Fibroblast of the aortic adventitia (primary cell): ENCODE measurements at regions not wholly inside any gene's neighbourhood (a gene's known extent, or its start where the extent isn't known, plus 50 kb on each side); places are given as distances from the start of the nearest gene placed in this dataset.
"Not testable (repeated sequence)": the region's sequence is repeated elsewhere in the genome, so short reads cannot be mapped to it uniquely, and the experiment has no call there.

ENCODE experiments used
- DNase-seq: peaks from one replicate; pipeline ENCODE4 v3.0.0-alpha.2; 2010; ENCODE audit warnings: low read depth
- H3K4me3 ChIP-seq: 2 replicates; pipeline ENCODE4 v1.5.1; 2011; ENCODE audit warnings: low read depth, mild to moderate bottlenecking, control low read depth, low read length, moderate library complexity
- TF ChIP-seq, protein P1 (sequence below): IDR thresholded peaks from 2 replicates; pipeline ENCODE4 v1.5.1; 2011; ENCODE audit warnings: mild to moderate bottlenecking, low read length, control low read depth, inconsistent platforms; ENCODE audit not compliant: insufficient read depth

DNA sequence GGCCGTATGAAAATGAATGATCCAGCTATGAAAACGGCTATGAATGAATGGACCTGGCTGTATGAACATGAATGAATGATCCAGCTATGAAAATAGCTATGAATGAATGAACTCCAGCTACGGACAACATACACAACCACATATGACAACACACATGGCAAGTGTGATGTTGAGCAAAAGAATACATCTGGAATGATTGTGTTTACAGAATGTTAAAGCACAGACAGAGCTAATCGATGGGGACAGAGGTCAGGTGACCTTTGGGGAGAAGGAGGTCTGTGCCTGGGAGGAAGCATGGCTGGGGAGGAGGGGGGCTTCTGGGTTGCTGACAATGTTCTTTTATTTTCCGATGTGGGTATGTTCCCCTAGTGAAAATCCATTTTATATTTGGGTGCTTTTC lies 174.0 kb upstream of the WSCD1 start:
- DNase-seq = no peak
- H3K4me3 ChIP-seq = no peak overlapping the region
- TF ChIP-seq, protein P1, sequence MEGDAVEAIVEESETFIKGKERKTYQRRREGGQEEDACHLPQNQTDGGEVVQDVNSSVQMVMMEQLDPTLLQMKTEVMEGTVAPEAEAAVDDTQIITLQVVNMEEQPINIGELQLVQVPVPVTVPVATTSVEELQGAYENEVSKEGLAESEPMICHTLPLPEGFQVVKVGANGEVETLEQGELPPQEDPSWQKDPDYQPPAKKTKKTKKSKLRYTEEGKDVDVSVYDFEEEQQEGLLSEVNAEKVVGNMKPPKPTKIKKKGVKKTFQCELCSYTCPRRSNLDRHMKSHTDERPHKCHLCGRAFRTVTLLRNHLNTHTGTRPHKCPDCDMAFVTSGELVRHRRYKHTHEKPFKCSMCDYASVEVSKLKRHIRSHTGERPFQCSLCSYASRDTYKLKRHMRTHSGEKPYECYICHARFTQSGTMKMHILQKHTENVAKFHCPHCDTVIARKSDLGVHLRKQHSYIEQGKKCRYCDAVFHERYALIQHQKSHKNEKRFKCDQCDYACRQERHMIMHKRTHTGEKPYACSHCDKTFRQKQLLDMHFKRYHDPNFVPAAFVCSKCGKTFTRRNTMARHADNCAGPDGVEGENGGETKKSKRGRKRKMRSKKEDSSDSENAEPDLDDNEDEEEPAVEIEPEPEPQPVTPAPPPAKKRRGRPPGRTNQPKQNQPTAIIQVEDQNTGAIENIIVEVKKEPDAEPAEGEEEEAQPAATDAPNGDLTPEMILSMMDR = no peak

DNA sequence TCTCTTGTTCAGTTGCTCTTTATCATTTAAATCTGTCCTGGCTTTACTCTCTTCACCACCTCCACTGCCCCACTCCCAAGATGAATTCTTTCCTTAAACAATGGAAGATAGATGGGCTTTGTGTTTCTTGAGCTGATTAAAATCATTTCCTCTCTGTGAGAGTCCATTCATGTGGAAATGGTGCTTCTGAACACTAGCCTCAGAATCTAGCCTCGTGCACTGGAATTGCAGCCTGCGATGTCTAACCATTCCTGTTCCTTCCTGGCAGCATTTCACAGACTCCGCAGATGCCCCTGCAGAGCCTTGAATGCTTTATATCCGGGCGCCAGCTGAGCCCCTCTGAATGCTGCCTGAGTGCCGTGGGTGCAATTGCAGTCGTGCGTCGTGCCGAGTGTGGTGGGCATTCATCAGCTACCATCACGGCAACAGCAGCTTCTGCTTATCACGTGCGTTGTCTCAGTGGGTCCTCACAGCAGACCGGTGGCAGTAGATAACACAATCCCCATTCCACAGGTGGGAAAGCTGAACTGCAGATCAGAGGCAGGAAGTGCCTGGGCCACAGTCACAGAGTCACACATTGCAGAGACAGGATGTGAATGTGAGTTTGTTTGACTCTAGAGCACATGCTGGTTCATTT lies 172.8 kb upstream of the WSCD1 start:
- TF ChIP-seq, protein P1 = no peak
- H3K4me3 ChIP-seq = no peak overlapping the region
- DNase-seq = no peak

DNA sequence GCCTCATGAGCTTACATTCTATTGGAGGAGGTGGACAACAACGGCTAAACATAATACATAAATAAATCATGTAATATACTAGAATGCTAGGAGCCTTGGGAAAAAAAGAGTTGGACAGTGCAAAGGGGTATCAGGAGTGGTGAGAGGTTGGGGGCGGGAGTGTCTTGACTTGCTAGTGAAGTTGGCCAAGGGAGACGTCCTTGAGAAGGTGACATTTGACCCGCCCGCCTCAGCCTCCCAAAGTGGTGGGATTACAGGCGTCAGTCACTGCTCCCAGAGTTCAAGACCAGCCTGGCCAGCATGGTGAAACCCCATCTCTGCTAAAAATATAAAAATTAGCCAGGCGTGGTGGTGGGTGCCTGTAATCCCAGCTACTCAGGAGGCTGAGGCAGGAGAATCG lies 172.2 kb upstream of the WSCD1 start:
- not testable (repeated sequence) for H3K4me3 ChIP-seq, DNase-seq

DNA sequence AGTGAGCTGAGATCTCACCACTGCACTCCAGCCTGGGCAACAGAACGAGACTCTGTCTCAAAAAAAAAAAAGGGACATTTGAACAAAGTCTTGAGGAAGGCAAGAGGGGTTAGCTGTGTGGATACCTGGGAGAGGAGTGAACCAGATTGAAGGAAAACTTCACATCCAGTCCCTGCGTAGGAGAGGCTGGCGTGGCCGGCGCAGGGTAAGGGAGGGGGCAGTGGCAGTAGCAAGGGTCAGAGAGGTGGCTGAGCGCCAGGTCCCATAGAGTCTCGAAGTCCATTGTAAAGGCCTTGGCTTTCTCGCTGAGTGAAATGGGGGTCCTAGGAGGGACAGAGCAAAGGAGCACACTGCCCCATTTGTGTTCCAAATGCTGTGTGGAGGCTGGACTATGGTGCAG lies 171.8 kb upstream of the WSCD1 start:
- no peak overlapping the region for H3K4me3 ChIP-seq
- DNase-seq = no peak
- TF ChIP-seq, protein P1 = no peak

GRCh38 chr17:5899496-5900195 lies 170.5 kb upstream of the WSCD1 start:
- H3K4me3 ChIP-seq = no peak overlapping the region
- no peak for DNase-seq
- TF ChIP-seq, protein P1 = no peak

DNA sequence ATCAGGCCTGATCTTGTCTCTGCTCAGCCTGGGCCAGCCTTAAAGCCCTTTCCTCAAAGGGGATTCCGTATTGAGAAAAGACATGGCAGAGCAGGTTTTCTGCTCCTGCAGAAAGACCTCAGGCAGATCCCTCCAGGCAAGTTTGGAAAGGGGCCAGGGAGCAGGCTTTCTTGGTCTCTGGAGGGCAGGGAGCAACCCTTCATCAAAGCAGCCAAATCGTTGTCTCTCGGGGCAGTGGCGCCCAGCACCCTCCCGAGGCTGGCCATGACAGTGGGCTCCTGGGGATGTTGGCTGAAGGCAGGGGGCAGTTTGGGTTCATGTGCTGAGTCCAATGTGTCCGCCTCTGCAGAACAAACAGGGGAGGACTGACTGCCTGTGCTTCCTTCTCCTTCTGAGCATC lies 168.4 kb upstream of the WSCD1 start:
- TF ChIP-seq, protein P1 = no peak
- no peak overlapping the region for H3K4me3 ChIP-seq
- DNase-seq = no peak

- TF ChIP-seq, protein P1 = no peak
- no peak for DNase-seq
- no peak overlapping the region for H3K4me3 ChIP-seq
These were observed 167.7 kb upstream of the WSCD1 start for GRCh38 chr17:5902181-5903140.
